HepG2 (cell line): ENCODE measurements at regions not wholly inside any gene's neighbourhood (a gene's known extent, or its start where the extent isn't known, plus 50 kb on each side); places are given as distances from the start of the nearest gene placed in this dataset.

Experiments
- ATAC-seq: fragments of 200-7000 bp; cut with Tn5 transposase; 3 replicates; pipeline ENCODE4 v1.9.1; 2020; ENCODE audit warnings: mild to moderate bottlenecking, moderate library complexity
- BruUV-seq: library from RNA; stranded (reverse); fragments of 400-500 nt; replicated peaks from 2 replicates; lab custom pipeline; 2021; lab: Mats Ljungman, UMichigan
- CTCF ChIA-PET: fragments of 300-600 bp; formaldehyde crosslinking; extraction: SDS; loops from one replicate; lab custom pipeline; 2021; ENCODE audit warnings: low total read pairs, inconsistent platforms, low intra/inter-chr PET ratio; lab: Yijun Ruan, JAX
- POLR2A ChIA-PET: fragments of 350-600 bp; sonication (Branson Sonifier 250); formaldehyde crosslinking; loops from one replicate; lab custom pipeline; 2020; ENCODE audit warnings: antibody characterized with exemption, inconsistent platforms; lab: Yijun Ruan, JAX
- DNase-seq: peaks from one replicate; pipeline ENCODE4 v3.0.0-alpha.2; 2015; ENCODE audit warnings: low spot score
- FAIRE-seq: peaks from 3 replicates; lab custom pipeline; 2011; peaks lifted over from hg19 to GRCh38; lab: Jason Lieb, UNC
- H2AFZ ChIP-seq: one replicate; pipeline ENCODE4 v1.6.1; 2011; ENCODE audit warnings: low read length, inconsistent platforms
- H3K27ac ChIP-seq: fragments of 300-600 bp; 3 replicates; pipeline ENCODE4 v1.8.0; 2011; ENCODE audit warnings: mixed run types, mild to moderate bottlenecking, mixed read lengths, low read length, inconsistent platforms; ENCODE audit not compliant: insufficient read depth; ENCODE audit errors: extremely low read length
- H3K27me3 ChIP-seq, 2 experiments: fragments of 200-600 bp in 1 of 2; 2 replicates in 1 of 2; 3 replicates in 1 of 2; pipeline versions ENCODE4 v1.6.0 to v1.8.0; 2011; ENCODE audit warnings: low read length in 2 of 2, mild to moderate bottlenecking in 2 of 2, moderate library complexity in 2 of 2, inconsistent platforms in 1 of 2; ENCODE audit not compliant: insufficient read depth in 2 of 2, control insufficient read depth in 1 of 2
- H3K36me3 ChIP-seq, 2 experiments: fragments of 200-600 bp in 1 of 2; replicated peaks in 1 of 2; 2 replicates in 1 of 2; 3 replicates in 1 of 2; pipeline versions ENCODE4 v1.5.1 to v1.8.0; 2011; ENCODE audit warnings: low read length in 2 of 2, inconsistent platforms in 1 of 2; ENCODE audit not compliant: insufficient read depth in 2 of 2, control insufficient read depth in 1 of 2
- H3K4me1 ChIP-seq: 2 replicates; pipeline ENCODE4 v1.5.1; 2012; ENCODE audit warnings: low read length, inconsistent platforms; ENCODE audit not compliant: insufficient read depth
- H3K4me2 ChIP-seq: 2 replicates; pipeline ENCODE4 v1.6.0; 2011; ENCODE audit warnings: low read depth, low read length, inconsistent platforms
- H3K4me3 ChIP-seq, 3 experiments: fragments of 200-600 bp in 1 of 3; sonication (generic), shearing (Covaris generic) in 1 of 3; replicated peaks in 1 of 3; 2 replicates each; pipeline ENCODE4 v1.5.1; 2011 to 2016; ENCODE audit warnings: low read length in 3 of 3, inconsistent platforms in 2 of 3, low read depth in 2 of 3, mild to moderate bottlenecking in 2 of 3, control low read depth in 1 of 3, mixed read lengths in 1 of 3; ENCODE audit not compliant: insufficient read depth in 1 of 3
- H3K79me2 ChIP-seq: one replicate; pipeline ENCODE4 v1.6.1; 2011; ENCODE audit warnings: low read length, inconsistent platforms; ENCODE audit not compliant: insufficient read depth
- H3K9ac ChIP-seq: 2 replicates; pipeline ENCODE4 v1.6.0; 2011; ENCODE audit warnings: mild to moderate bottlenecking, low read depth, low read length, inconsistent platforms; ENCODE audit not compliant: insufficient read depth
- H3K9me3 ChIP-seq: 2 replicates; pipeline ENCODE4 v1.5.1; 2012; ENCODE audit warnings: mild to moderate bottlenecking, low read length
- H4K20me1 ChIP-seq: 2 replicates; pipeline ENCODE4 v1.6.0; 2011; ENCODE audit warnings: inconsistent platforms, mild to moderate bottlenecking, low read length, moderate library complexity; ENCODE audit not compliant: insufficient read depth
- BCL6 ChIP-seq: IDR thresholded peaks from 2 replicates; pipeline ENCODE4 v1.6.1; 2016; ENCODE audit warnings: missing genetic modification reagents, missing compliant biosample characterization
- CSRNP1 ChIP-seq: sonication (generic); formaldehyde crosslinking; IDR thresholded peaks from 2 replicates; pipeline ENCODE4 v1.8.1; 2023; ENCODE audit warnings: mild to moderate bottlenecking, missing genetic modification reagents
- FOSL2 ChIP-seq: sonication (generic); formaldehyde crosslinking; IDR thresholded peaks from 2 replicates; pipeline ENCODE4 v1.4.0; 2020; ENCODE audit warnings: missing genetic modification reagents
- HCFC1 ChIP-seq: fragments of 150-350 bp; IDR thresholded peaks from 2 replicates; pipeline ENCODE4 v1.6.1; 2014; ENCODE audit warnings: low read depth, low read length
- KDM2A ChIP-seq: sonication (generic); formaldehyde crosslinking; IDR thresholded peaks from 2 replicates; pipeline ENCODE4 v1.4.0; 2020; ENCODE audit warnings: low read depth, missing genetic modification reagents, borderline replicate concordance
- MXD1 ChIP-seq: sonication (generic); formaldehyde crosslinking; IDR thresholded peaks from 2 replicates; pipeline ENCODE4 v1.4.0; 2020; ENCODE audit warnings: mild to moderate bottlenecking, missing genetic modification reagents
- NCOR1 ChIP-seq: fragments of 200-600 bp; sonication (generic); IDR thresholded peaks from 2 replicates; pipeline ENCODE4 v1.7.0; 2017; ENCODE audit warnings: antibody characterized with exemption, low read length, borderline replicate concordance
- PITX1 ChIP-seq: sonication (generic); formaldehyde crosslinking; IDR thresholded peaks from 2 replicates; pipeline ENCODE4 v1.5.1; 2020; ENCODE audit warnings: mild to moderate bottlenecking, missing genetic modification reagents
- ZBED4 ChIP-seq: sonication (generic); formaldehyde crosslinking; IDR thresholded peaks from 2 replicates; pipeline ENCODE4 v1.4.0; 2020; ENCODE audit warnings: missing genetic modification reagents, borderline replicate concordance
- ZBTB33 ChIP-seq: sonication (generic); formaldehyde crosslinking; IDR thresholded peaks from 2 replicates; pipeline ENCODE4 v1.4.0; 2020; ENCODE audit warnings: missing genetic modification reagents
- ZNF766 ChIP-seq: sonication (generic); formaldehyde crosslinking; IDR thresholded peaks from 2 replicates; pipeline ENCODE4 v1.5.0; 2020; ENCODE audit warnings: missing genetic modification reagents, borderline replicate concordance
- WGBS: methylation state at CpG from one replicate; pipeline ENCODE4 v1.1.6; 2017; ENCODE audit warnings: low lambda C conversion rate; 5-methylcytosine and 5-hydroxymethylcytosine counted together
- in situ Hi-C: cut with HindIII; loops from 2 replicates; pipeline ENCODE4 v1.10.0; 2017; ENCODE audit warnings: low pct_unique_long_range_greater_than_20kb; ENCODE audit not compliant: extremely low pct_ligation_motif_present
- intact Hi-C: fragments of 100-400 bp; cut with micrococcal nuclease; formaldehyde crosslinking; loops from one replicate; pipeline ENCODE4 v1.10.0; 2022; ENCODE audit not compliant: unreplicated experiment

- in situ Hi-C loops (no loop called here), intact Hi-C loops (no loop called here)
- no peaks in the 10 kb centered on the region for H3K27me3 ChIP-seq
- H2AFZ ChIP-seq: no peak overlapping the region
- H3K79me2 ChIP-seq: no peaks in the 10 kb centered on the region
- BruUV-seq: no TSS peak
- 0 out of 2 replicates have a peak overlapping the region, but pooled peaks have one; percentile 9 for H3K4me2 ChIP-seq
- TF ChIP-seq CSRNP1 (CRISPR knock-in tag) (no peak), ZBED4 (CRISPR knock-in tag) (no peak), NCOR1 (no peak), ZNF766 (CRISPR knock-in tag) (no peak), ZBTB33 (CRISPR knock-in tag) (0 out of 2 replicates have a peak, but pooled peaks have one; percentile 27), FOSL2 (peak; percentile 70), HCFC1 (no peak), MXD1 (CRISPR knock-in tag) (no peak), BCL6 (CRISPR knock-in tag) (no peak), PITX1 (CRISPR knock-in tag) (no peak), KDM2A (CRISPR knock-in tag) (no peak)
- POLR2A ChIA-PET: interaction anchor here (1.4 kb wide), 1 partner anchor 22 kb away, joined by 3 read pairs; no protein-coding TSS in a partner anchor
- DNase-seq (peak; percentile 18), FAIRE-seq (peak; percentile 15), ATAC-seq (peak; percentile 80)
- H3K9me3 ChIP-seq: peaks cover 4% of the 10 kb centered on the region; the same call in 1 of the 2 replicates
- H3K27ac ChIP-seq: no peak overlapping the region
- no peaks in the 10 kb centered on the region for H4K20me1 ChIP-seq
- 50% methylated on average over 1 of the region's 5 CpGs for WGBS
- no peaks in the 10 kb centered on the region for H3K36me3 ChIP-seq
- no peak overlapping the region for H3K4me3 ChIP-seq
- H3K4me1 ChIP-seq: peaks cover 26% of the 10 kb centered on the region
- CTCF ChIA-PET: no interaction called here
- no peak overlapping the region for H3K9ac ChIP-seq
These were observed 77.0 kb upstream of the DAP start for GRCh38 chr5:10838038-10838437.
